Astrocyte (in vitro differentiated cells and primary cell): ENCODE measurements at regions not wholly inside any gene's neighbourhood (a gene's known extent, or its start where the extent isn't known, plus 50 kb on each side); places are given as distances from the start of the nearest gene placed in this dataset.

ENCODE experiments used
- EZH2 ChIP-seq: IDR thresholded peaks from 2 replicates; pipeline ENCODE4 v1.6.1; 2012; ENCODE audit warnings: mild to moderate bottlenecking, low read length, inconsistent platforms; ENCODE audit not compliant: insufficient read depth
- TF ChIP-seq, protein P1 (sequence below): IDR thresholded peaks from 2 replicates; pipeline ENCODE4 v1.5.1; 2011; ENCODE audit warnings: low read depth, mild to moderate bottlenecking, inconsistent platforms, low read length, moderate library complexity; ENCODE audit not compliant: insufficient read depth

- TF ChIP-seq, protein P1, sequence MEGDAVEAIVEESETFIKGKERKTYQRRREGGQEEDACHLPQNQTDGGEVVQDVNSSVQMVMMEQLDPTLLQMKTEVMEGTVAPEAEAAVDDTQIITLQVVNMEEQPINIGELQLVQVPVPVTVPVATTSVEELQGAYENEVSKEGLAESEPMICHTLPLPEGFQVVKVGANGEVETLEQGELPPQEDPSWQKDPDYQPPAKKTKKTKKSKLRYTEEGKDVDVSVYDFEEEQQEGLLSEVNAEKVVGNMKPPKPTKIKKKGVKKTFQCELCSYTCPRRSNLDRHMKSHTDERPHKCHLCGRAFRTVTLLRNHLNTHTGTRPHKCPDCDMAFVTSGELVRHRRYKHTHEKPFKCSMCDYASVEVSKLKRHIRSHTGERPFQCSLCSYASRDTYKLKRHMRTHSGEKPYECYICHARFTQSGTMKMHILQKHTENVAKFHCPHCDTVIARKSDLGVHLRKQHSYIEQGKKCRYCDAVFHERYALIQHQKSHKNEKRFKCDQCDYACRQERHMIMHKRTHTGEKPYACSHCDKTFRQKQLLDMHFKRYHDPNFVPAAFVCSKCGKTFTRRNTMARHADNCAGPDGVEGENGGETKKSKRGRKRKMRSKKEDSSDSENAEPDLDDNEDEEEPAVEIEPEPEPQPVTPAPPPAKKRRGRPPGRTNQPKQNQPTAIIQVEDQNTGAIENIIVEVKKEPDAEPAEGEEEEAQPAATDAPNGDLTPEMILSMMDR = no peak
- TF ChIP-seq EZH2 = no peak
These were observed 99.1 kb downstream of the ENC1 start for GRCh38 chr5:74541381-74541781.
